PC-3 (cell line): ENCODE measurements at regions not wholly inside any gene's neighbourhood (a gene's known extent, or its start where the extent isn't known, plus 50 kb on each side); places are given as distances from the start of the nearest gene placed in this dataset.

Experiments
- ATAC-seq: fragments of 200-7000 bp; cut with Tn5 transposase; 2 replicates; pipeline ENCODE4 v1.9.1; 2020; ENCODE audit warnings: mild to moderate bottlenecking, moderate library complexity
- BruUV-seq: library from RNA; stranded (reverse); fragments of 400-500 nt; replicated peaks from 2 replicates; lab custom pipeline; 2021; lab: Mats Ljungman, UMichigan
- CTCF ChIA-PET: fragments of 300-600 bp; sonication (Branson Sonifier 250); formaldehyde crosslinking; loops from one replicate; lab custom pipeline; 2022; ENCODE audit warnings: antibody characterized with exemption; lab: Charles Lee
- POLR2A ChIA-PET: fragments of 300-600 bp; sonication (Branson Sonifier 250); formaldehyde crosslinking; loops from one replicate; lab custom pipeline; 2022; ENCODE audit warnings: antibody characterized with exemption; ENCODE audit not compliant: unreplicated experiment; lab: Charles Lee
- DNase-seq: peaks from one replicate; pipeline ENCODE4 v3.0.0-alpha.2; 2015
- H2AFZ ChIP-seq: fragments of 300-600 bp; sonication (generic); 2 replicates; pipeline ENCODE4 v1.6.0; 2016; ENCODE audit warnings: antibody characterized with exemption, low read length
- H3F3A ChIP-seq: fragments of 300-600 bp; sonication (generic); one replicate; pipeline ENCODE4 v1.6.0; 2017; ENCODE audit warnings: antibody characterized with exemption, low read length, control low read depth, mild to moderate bottlenecking; ENCODE audit not compliant: unreplicated experiment
- H3K27ac ChIP-seq: fragments of 300-600 bp; sonication (generic); 2 replicates; pipeline ENCODE4 v1.5.1; 2016; ENCODE audit warnings: mild to moderate bottlenecking, low read length
- H3K27me3 ChIP-seq: fragments of 300-600 bp; sonication (generic); 2 replicates; pipeline ENCODE4 v1.6.1; 2016; ENCODE audit warnings: low read length, mixed read lengths
- H3K36me3 ChIP-seq: fragments of 300-600 bp; sonication (generic); 2 replicates; pipeline ENCODE4 v1.6.1; 2016; ENCODE audit warnings: low read depth, mixed run types, low read length, mixed read lengths
- H3K4me1 ChIP-seq: fragments of 300-600 bp; sonication (generic); 2 replicates; pipeline ENCODE4 v1.5.1; 2016; ENCODE audit warnings: low read length; ENCODE audit not compliant: insufficient read depth
- H3K4me2 ChIP-seq: fragments of 300-600 bp; sonication (generic); 2 replicates; pipeline ENCODE4 v1.6.0; 2016; ENCODE audit warnings: low read length
- H3K4me3 ChIP-seq: fragments of 300-600 bp; sonication (generic); 2 replicates; pipeline ENCODE4 v1.5.1; 2016; ENCODE audit warnings: mild to moderate bottlenecking, low read length, mixed read lengths
- H3K79me2 ChIP-seq: fragments of 300-600 bp; sonication (generic); 2 replicates; pipeline ENCODE4 v1.6.1; 2017; ENCODE audit warnings: low read length, mixed read lengths
- H3K9ac ChIP-seq: fragments of 300-600 bp; sonication (generic); 2 replicates; pipeline ENCODE4 v1.6.0; 2016; ENCODE audit warnings: mild to moderate bottlenecking, low read length
- H3K9me2 ChIP-seq: fragments of 300-600 bp; sonication (generic); replicated peaks from 2 replicates; pipeline ENCODE4 v1.6.1; 2016; ENCODE audit warnings: mixed run types, low read length, mixed read lengths
- H3K9me3 ChIP-seq: fragments of 300-600 bp; sonication (generic); 2 replicates; pipeline ENCODE4 v1.6.1; 2016; ENCODE audit warnings: low read length, mixed read lengths
- H4K20me1 ChIP-seq: fragments of 300-600 bp; sonication (generic); 2 replicates; pipeline ENCODE4 v1.6.1; 2016; ENCODE audit warnings: low read length, mixed read lengths
- CTCF ChIP-seq: fragments of 300-600 bp; sonication (generic); conservative IDR thresholded peaks from 2 replicates; pipeline ENCODE4 v1.5.1; 2017; ENCODE audit warnings: antibody characterized with exemption, low read depth, mild to moderate bottlenecking, low read length
- EZH2 ChIP-seq: fragments of 300-600 bp; sonication (generic); IDR thresholded peaks from one replicate; pipeline ENCODE4 v1.6.1; 2017; ENCODE audit warnings: antibody characterized with exemption, mild to moderate bottlenecking, low read length; ENCODE audit not compliant: unreplicated experiment
- EZH2phosphoT487 ChIP-seq: fragments of 300-600 bp; sonication (generic); IDR thresholded peaks from 2 replicates; pipeline ENCODE4 v1.6.1; 2018; ENCODE audit warnings: mild to moderate bottlenecking, antibody characterized with exemption, low read length, borderline replicate concordance
- intact Hi-C: fragments of 100-400 bp; cut with micrococcal nuclease; formaldehyde crosslinking; loops from 2 replicates; pipeline ENCODE4 v1.9.0; 2023

GRCh38 chr14:84894254-84894653, 635.7 kb upstream of the FLRT2 start:
- ChIA-PET POLR2A (no interaction called here), CTCF (no interaction called here)
- no TSS peak for BruUV-seq
- H3K9me2 ChIP-seq, result no peaks in the 10 kb centered on the region
- no peak overlapping the region for H2AFZ ChIP-seq
- no peaks in the 10 kb centered on the region for H3F3A ChIP-seq
- H3K27ac ChIP-seq, result no peak overlapping the region
- no peak overlapping the region for H3K4me3 ChIP-seq
- H3K36me3 ChIP-seq, result no peaks in the 10 kb centered on the region
- H3K79me2 ChIP-seq, result no peaks in the 10 kb centered on the region
- no peak overlapping the region for H3K9ac ChIP-seq
- H3K27me3 ChIP-seq, result no peaks in the 10 kb centered on the region
- ATAC-seq, result no peak
- no peak overlapping the region for H3K4me2 ChIP-seq
- intact Hi-C loops, result no loop called here
- TF ChIP-seq EZH2, result no peak
- TF ChIP-seq EZH2phosphoT487, result no peak
- no peak for DNase-seq
- 0 out of 2 replicates have a peak, but pooled peaks cover 16% of the 10 kb centered on the region for H3K9me3 ChIP-seq
- H4K20me1 ChIP-seq, result no peaks in the 10 kb centered on the region
- H3K4me1 ChIP-seq, result no peaks in the 10 kb centered on the region

- Histone ChIP-seq H3K27ac (no peak overlapping the region), H3K9me3 (peaks cover 4% of the 10 kb centered on the region; the same call in 1 of the 2 replicates), H3K4me3 (no peak overlapping the region), H3K79me2 (no peaks in the 10 kb centered on the region), H3K4me2 (no peak overlapping the region), H3K4me1 (no peaks in the 10 kb centered on the region), H3K9me2 (no peaks in the 10 kb centered on the region), H2AFZ (no peak overlapping the region), H3K9ac (no peak overlapping the region), H3F3A (no peaks in the 10 kb centered on the region), H3K36me3 (no peaks in the 10 kb centered on the region), H4K20me1 (no peaks in the 10 kb centered on the region), H3K27me3 (no peaks in the 10 kb centered on the region)
- DNase-seq (no peak), ATAC-seq (no peak)
- no TSS peak for BruUV-seq
- ChIA-PET POLR2A (no interaction called here), CTCF (no interaction called here)
- TF ChIP-seq EZH2 (no peak), CTCF (no peak), EZH2phosphoT487 (no peak)
- intact Hi-C loops, result no loop called here
Observed at GRCh38 chr14:84922370-84922769, 607.6 kb upstream of the FLRT2 start.

- CTCF ChIA-PET, result no interaction called here
- ATAC-seq, result no peak
- no peak overlapping the region for H3K4me3 ChIP-seq
Observed at GRCh38 chr14:84926656-84927055, 603.3 kb upstream of the FLRT2 start.

More at GRCh38 chr14:84926656-84927055, 603.3 kb upstream of the FLRT2 start:
- Histone ChIP-seq H3K36me3 (no peaks in the 10 kb centered on the region), H3F3A (no peaks in the 10 kb centered on the region), H3K9ac (no peak overlapping the region), H3K9me3 (peaks cover 3% of the 10 kb centered on the region; the same call in 1 of the 2 replicates), H3K4me2 (no peak overlapping the region), H3K79me2 (no peaks in the 10 kb centered on the region), H3K9me2 (no peaks in the 10 kb centered on the region), H3K27me3 (no peaks in the 10 kb centered on the region), H2AFZ (no peak overlapping the region), H4K20me1 (no peaks in the 10 kb centered on the region), H3K27ac (no peak overlapping the region), H3K4me1 (no peaks in the 10 kb centered on the region)
- intact Hi-C loops, result no loop called here
- TF ChIP-seq EZH2phosphoT487, result no peak
- no peak for TF ChIP-seq EZH2
- TF ChIP-seq CTCF, result no peak
- no peak for DNase-seq
- BruUV-seq, result no TSS peak
- POLR2A ChIA-PET, result no interaction called here
